SK-N-MC (cell line): ENCODE measurements at regions not wholly inside any gene's neighbourhood (a gene's known extent, or its start where the extent isn't known, plus 50 kb on each side); places are given as distances from the start of the nearest gene placed in this dataset.

Experiments used
- EZH2 ChIP-seq: fragments of 200-600 bp; sonication (generic); IDR thresholded peaks from one replicate; pipeline ENCODE4 v1.6.1; 2017; ENCODE audit warnings: antibody characterized with exemption
- POLR2AphosphoS5 ChIP-seq: IDR thresholded peaks from 2 replicates; pipeline ENCODE4 v1.6.1; 2012; ENCODE audit warnings: mild to moderate bottlenecking, low read depth, low read length, borderline replicate concordance

GRCh38 chr3:106047221-106047620 lies 178.4 kb upstream of the CBLB start:
- TF ChIP-seq POLR2AphosphoS5 (no peak), EZH2 (no peak)
